Islet of Langerhans (tissue), 1 donor: ENCODE measurements at regions not wholly inside any gene's neighbourhood (a gene's known extent, or its start where the extent isn't known, plus 50 kb on each side); places are given as distances from the start of the nearest gene placed in this dataset.

ENCODE experiments used
- FAIRE-seq: peaks from one replicate; lab custom pipeline; 2011; peaks lifted over from hg19 to GRCh38; lab: Jason Lieb, UNC

- no peak for FAIRE-seq
Observed at GRCh38 chr9:16025627-16026026, 472.8 kb downstream of the CCDC171 start.

- FAIRE-seq: no peak
Observed at GRCh38 chr9:16026886-16027285, 474.0 kb downstream of the CCDC171 start.

- no peak for FAIRE-seq
Observed at GRCh38 chr9:16028548-16028947, 475.7 kb downstream of the CCDC171 start.

- no peak for FAIRE-seq
Observed at GRCh38 chr9:16029046-16029615, 476.3 kb downstream of the CCDC171 start.

GRCh38 chr9:16029796-16030363 is 477.0 kb downstream of the CCDC171 start:
- FAIRE-seq: no peak

GRCh38 chr9:16030528-16031185 is 477.8 kb downstream of the CCDC171 start:
- FAIRE-seq: no peak

- no peak for FAIRE-seq
Observed at GRCh38 chr9:16031486-16031885, 478.6 kb downstream of the CCDC171 start.

- FAIRE-seq: no peak
Observed at GRCh38 chr9:16031971-16032370, 479.1 kb downstream of the CCDC171 start.

- no peak for FAIRE-seq
Observed at GRCh38 chr9:16032799-16033198, 480.0 kb downstream of the CCDC171 start.

GRCh38 chr9:16033253-16033652 is 480.4 kb downstream of the CCDC171 start:
- FAIRE-seq: no peak

GRCh38 chr9:16033921-16034691 is 481.3 kb downstream of the CCDC171 start:
- FAIRE-seq: no peak

- no peak for FAIRE-seq
Observed at GRCh38 chr9:16039218-16039987, 486.6 kb downstream of the CCDC171 start.

GRCh38 chr9:16039988-16040761 is 487.3 kb downstream of the CCDC171 start:
- no peak for FAIRE-seq

- no peak for FAIRE-seq
Observed at GRCh38 chr9:16043756-16044578, 491.1 kb downstream of the CCDC171 start.

GRCh38 chr9:16044579-16044881 is 491.7 kb downstream of the CCDC171 start:
- FAIRE-seq: no peak

GRCh38 chr9:16045651-16046280 is 492.9 kb downstream of the CCDC171 start:
- FAIRE-seq: no peak

- no peak for FAIRE-seq
Observed at GRCh38 chr9:16046713-16047112, 493.9 kb downstream of the CCDC171 start.

- FAIRE-seq: no peak
Observed at GRCh38 chr9:16048129-16048528, 495.3 kb downstream of the CCDC171 start.

- FAIRE-seq: no peak
Observed at GRCh38 chr9:16052146-16052545, 499.3 kb downstream of the CCDC171 start.

- no peak for FAIRE-seq
Observed at GRCh38 chr9:16052757-16053530, 500.1 kb downstream of the CCDC171 start.
